Naive thymus-derived CD8-positive, alpha-beta T cell (primary cell): ENCODE measurements at regions not wholly inside any gene's neighbourhood (a gene's known extent, or its start where the extent isn't known, plus 50 kb on each side); places are given as distances from the start of the nearest gene placed in this dataset.

ENCODE experiments used
- ATAC-seq, 2 donors: fragments of 150-1000 bp; cut with Tn5 transposase in 1 of 2; sonication (Bioruptor Pico), chemical (Tn5 transposase) in 1 of 2; 1 replicate in 1 of 2; 2 replicates in 1 of 2; pipeline ENCODE4 v1.10.0; 2021; ENCODE audit warnings: mild to moderate bottlenecking in 2 of 2, moderate library complexity in 2 of 2
- POLR2A ChIA-PET: fragments of 350-600 bp; sonication (Branson Sonifier 250); formaldehyde crosslinking; loops from one replicate; lab custom pipeline; 2021; ENCODE audit warnings: antibody characterized with exemption; lab: Charles Lee
- DNase-seq, 10 donors: peaks; one replicate each; pipeline versions ENCODE4 v3.0.0 to v3.0.0-alpha.2; 2020 to 2022
- H3K27ac Mint-ChIP-seq, 10 donors: one replicate each; pipeline ENCODE4 v1.8.0; 2020 to 2022; ENCODE audit warnings: mild to moderate bottlenecking in 10 of 10, mixed read lengths in 10 of 10, moderate library complexity in 4 of 10, inconsistent platforms in 1 of 10
- H3K27me3 Mint-ChIP-seq, 5 donors: one replicate each; pipeline ENCODE4 v1.8.0; 2021 to 2022; ENCODE audit warnings: mixed read lengths in 5 of 5
- H3K36me3 Mint-ChIP-seq, 3 donors: one replicate each; pipeline ENCODE4 v1.8.0; 2020 to 2022; ENCODE audit warnings: mixed read lengths in 3 of 3, mild to moderate bottlenecking in 2 of 3, inconsistent platforms in 1 of 3
- H3K4me1 Mint-ChIP-seq, 4 donors: one replicate each; pipeline ENCODE4 v1.8.0; 2021 to 2022; ENCODE audit warnings: mixed read lengths in 4 of 4
- H3K4me3 Mint-ChIP-seq, 10 donors: one replicate each; pipeline ENCODE4 v1.8.0; 2020 to 2022; ENCODE audit warnings: mild to moderate bottlenecking in 10 of 10, mixed read lengths in 10 of 10, moderate library complexity in 6 of 10, inconsistent platforms in 1 of 10
- H3K9me3 Mint-ChIP-seq, 9 donors: one replicate each; pipeline ENCODE4 v1.8.0; 2020 to 2022; ENCODE audit warnings: mixed read lengths in 9 of 9, mild to moderate bottlenecking in 3 of 9, inconsistent platforms in 1 of 9, moderate library complexity in 1 of 9

- H3K27me3 Mint-ChIP-seq: peaks cover 0 to 3% (median 0%) of the 10 kb centered on the region in 5 donors
- H3K4me1 Mint-ChIP-seq: no peaks in the 10 kb centered on the region
- POLR2A ChIA-PET: no interaction called here
- DNase-seq: no peak
- H3K36me3 Mint-ChIP-seq: peaks cover 0 to 7% (median 0%) of the 10 kb centered on the region in 3 donors
- no peak overlapping the region for H3K4me3 Mint-ChIP-seq
- ATAC-seq: no peak
- H3K27ac Mint-ChIP-seq: no peak overlapping the region
- H3K9me3 Mint-ChIP-seq: peaks cover 0 to 21% (median 4%) of the 10 kb centered on the region in 9 donors
Observed at GRCh38 chrX:150036181-150036580, 97.9 kb upstream of the EOLA2 start.

- no peak for DNase-seq
Observed at GRCh38 chrX:150036641-150037040, 98.3 kb upstream of the EOLA2 start.

GRCh38 chrX:150037041-150037440, 98.8 kb upstream of the EOLA2 start:
- Mint-ChIP-seq H3K9me3 (peaks cover 0 to 21% (median 4%) of the 10 kb centered on the region in 9 donors), H3K4me1 (no peaks in the 10 kb centered on the region), H3K4me3 (no peak overlapping the region), H3K36me3 (peaks cover 0 to 7% (median 0%) of the 10 kb centered on the region in 3 donors), H3K27me3 (peaks cover 0 to 3% (median 0%) of the 10 kb centered on the region in 5 donors), H3K27ac (no peak overlapping the region)
- ATAC-seq (no peak), DNase-seq (no peak)
- POLR2A ChIA-PET: no interaction called here

More at GRCh38 chrX:150036641-150037040, 98.3 kb upstream of the EOLA2 start:
- Mint-ChIP-seq H3K36me3 (peaks cover 0 to 7% (median 0%) of the 10 kb centered on the region in 3 donors), H3K27ac (no peak overlapping the region), H3K9me3 (peaks cover 0 to 21% (median 4%) of the 10 kb centered on the region in 9 donors), H3K4me1 (no peaks in the 10 kb centered on the region), H3K27me3 (peaks cover 0 to 3% (median 0%) of the 10 kb centered on the region in 5 donors), H3K4me3 (no peak overlapping the region)
- no peak for ATAC-seq
- POLR2A ChIA-PET: no interaction called here

- Mint-ChIP-seq H3K36me3 (peaks cover 0 to 7% (median 0%) of the 10 kb centered on the region in 3 donors), H3K4me1 (no peaks in the 10 kb centered on the region), H3K27ac (no peak overlapping the region), H3K4me3 (no peak overlapping the region), H3K27me3 (peaks cover 0 to 5% (median 2%) of the 10 kb centered on the region in 5 donors), H3K9me3 (peaks cover 0 to 18% (median 6%) of the 10 kb centered on the region in 9 donors)
- POLR2A ChIA-PET: no interaction called here
- ATAC-seq: no peak
- DNase-seq: no peak
Observed at GRCh38 chrX:150038315-150038714, 100.0 kb upstream of the EOLA2 start.

- Mint-ChIP-seq H3K27ac (no peak overlapping the region), H3K36me3 (peaks cover 0 to 7% (median under 1%) of the 10 kb centered on the region in 3 donors), H3K27me3 (peaks cover 0 to 5% (median 2%) of the 10 kb centered on the region in 5 donors), H3K4me1 (no peaks in the 10 kb centered on the region), H3K4me3 (no peak overlapping the region), H3K9me3 (peaks cover 0 to 17% (median 6%) of the 10 kb centered on the region in 9 donors)
- DNase-seq (no peak), ATAC-seq (no peak)
- POLR2A ChIA-PET: no interaction called here
Observed at GRCh38 chrX:150038986-150039599, 100.8 kb upstream of the EOLA2 start.

- DNase-seq (no peak), ATAC-seq (no peak)
- Mint-ChIP-seq H3K9me3 (peaks cover 0 to 19% (median 4%) of the 10 kb centered on the region in 9 donors), H3K4me3 (no peak overlapping the region), H3K27me3 (peaks cover under 1 to 18% (median 9%) of the 10 kb centered on the region in 5 donors), H3K4me1 (no peaks in the 10 kb centered on the region), H3K27ac (no peak overlapping the region), H3K36me3 (peaks cover 2 to 9% (median 3%) of the 10 kb centered on the region in 3 donors)
- POLR2A ChIA-PET: no interaction called here
Observed at GRCh38 chrX:150041208-150041607, 102.9 kb upstream of the EOLA2 start.

GRCh38 chrX:150044556-150044955, 106.3 kb upstream of the EOLA2 start:
- no peak overlapping the region for H3K27ac Mint-ChIP-seq
- no peaks in the 10 kb centered on the region for H3K4me1 Mint-ChIP-seq
- peaks cover 0 to 19% (median 4%) of the 10 kb centered on the region in 9 donors for H3K9me3 Mint-ChIP-seq
- H3K27me3 Mint-ChIP-seq: peaks cover 2 to 18% (median 8%) of the 10 kb centered on the region in 5 donors
- ATAC-seq: no peak
- peaks cover 2 to 11% (median 3%) of the 10 kb centered on the region in 3 donors for H3K36me3 Mint-ChIP-seq
- DNase-seq: no peak
- POLR2A ChIA-PET: no interaction called here
- no peak overlapping the region for H3K4me3 Mint-ChIP-seq

GRCh38 chrX:150047818-150048217, 109.5 kb upstream of the EOLA2 start:
- Mint-ChIP-seq H3K36me3 (peaks cover 2 to 11% (median 3%) of the 10 kb centered on the region in 3 donors), H3K27ac (no peak overlapping the region), H3K27me3 (peaks cover 2 to 18% (median 4%) of the 10 kb centered on the region in 5 donors), H3K9me3 (peaks cover 0 to 13% (median 4%) of the 10 kb centered on the region in 9 donors), H3K4me1 (no peaks in the 10 kb centered on the region), H3K4me3 (no peak overlapping the region)
- ATAC-seq: no peak
- POLR2A ChIA-PET: no interaction called here
- no peak for DNase-seq

- Mint-ChIP-seq H3K27ac (no peak overlapping the region), H3K27me3 (peaks cover 3 to 13% (median 6%) of the 10 kb centered on the region in 5 donors), H3K4me3 (no peak overlapping the region), H3K36me3 (peaks cover 0 to 11% (median 3%) of the 10 kb centered on the region in 3 donors), H3K4me1 (no peaks in the 10 kb centered on the region), H3K9me3 (peaks cover 0 to 13% (median 2%) of the 10 kb centered on the region in 9 donors)
- no peak for DNase-seq
- POLR2A ChIA-PET: no interaction called here
- ATAC-seq: no peak
Observed at GRCh38 chrX:150049647-150050046, 111.4 kb upstream of the EOLA2 start.

- ATAC-seq (no peak), DNase-seq (no peak)
- Mint-ChIP-seq H3K36me3 (peaks cover 0 to 7% (median 3%) of the 10 kb centered on the region in 3 donors), H3K27ac (no peak overlapping the region), H3K27me3 (peaks cover 2 to 9% (median 3%) of the 10 kb centered on the region in 5 donors), H3K4me3 (no peak overlapping the region), H3K4me1 (no peaks in the 10 kb centered on the region), H3K9me3 (peaks cover 0 to 9% (median 1%) of the 10 kb centered on the region in 9 donors)
- POLR2A ChIA-PET: no interaction called here
Observed at GRCh38 chrX:150050387-150050786, 112.1 kb upstream of the EOLA2 start.

GRCh38 chrX:150051096-150051495, 112.8 kb upstream of the EOLA2 start:
- H3K36me3 Mint-ChIP-seq: peaks cover 0 to 3% (median 1%) of the 10 kb centered on the region in 3 donors
- no peak for DNase-seq
- peaks cover 0 to 3% (median 0%) of the 10 kb centered on the region in 9 donors for H3K9me3 Mint-ChIP-seq
- POLR2A ChIA-PET: no interaction called here
- peaks cover 0 to 9% (median 2%) of the 10 kb centered on the region in 5 donors for H3K27me3 Mint-ChIP-seq
- no peaks in the 10 kb centered on the region for H3K4me1 Mint-ChIP-seq
- no peak overlapping the region for H3K4me3 Mint-ChIP-seq
- no peak overlapping the region for H3K27ac Mint-ChIP-seq
- ATAC-seq: no peak

- H3K27ac Mint-ChIP-seq: no peak overlapping the region
- no peaks in the 10 kb centered on the region for H3K9me3 Mint-ChIP-seq
- no peak for DNase-seq
- no peaks in the 10 kb centered on the region for H3K36me3 Mint-ChIP-seq
- H3K27me3 Mint-ChIP-seq: peaks cover 0 to 8% (median 2%) of the 10 kb centered on the region in 5 donors
- no peak for ATAC-seq
- POLR2A ChIA-PET: no interaction called here
- no peaks in the 10 kb centered on the region for H3K4me1 Mint-ChIP-seq
- no peak overlapping the region for H3K4me3 Mint-ChIP-seq
Observed at GRCh38 chrX:150052226-150052625, 113.9 kb upstream of the EOLA2 start.

- Mint-ChIP-seq H3K27ac (no peak overlapping the region), H3K36me3 (no peaks in the 10 kb centered on the region), H3K4me1 (peaks cover 0 to 2% (median 0%) of the 10 kb centered on the region in 4 donors), H3K4me3 (no peak overlapping the region), H3K9me3 (no peaks in the 10 kb centered on the region), H3K27me3 (peaks cover 0 to 12% (median 4%) of the 10 kb centered on the region in 5 donors)
- POLR2A ChIA-PET: no interaction called here
- ATAC-seq: no peak
- DNase-seq: no peak
Observed at GRCh38 chrX:150058728-150059127, 120.4 kb upstream of the EOLA2 start.
